Tibial nerve (tissue), 4 donors: ENCODE measurements at regions not wholly inside any gene's neighbourhood (a gene's known extent, or its start where the extent isn't known, plus 50 kb on each side); places are given as distances from the start of the nearest gene placed in this dataset.

Experiments used
- EP300 ChIP-seq, 2 donors: sonication (generic); formaldehyde crosslinking; IDR thresholded peaks; one replicate each; pipeline ENCODE4 v1.6.1; 2017; ENCODE audit warnings: antibody characterized with exemption in 2 of 2, mild to moderate bottlenecking in 1 of 2
- POLR2A ChIP-seq, 2 donors: fragments of 450-650 bp; IDR thresholded peaks; one replicate each; pipeline ENCODE4 v1.6.1; 2017; ENCODE audit warnings: antibody characterized with exemption in 2 of 2, mild to moderate bottlenecking in 2 of 2, moderate library complexity in 2 of 2
- TF ChIP-seq, protein P1 (sequence below), 5 experiments: fragments of 200-600 bp in 3 of 5; fragments of 450-650 bp in 2 of 5; sonication (generic) in 3 of 5; IDR thresholded peaks; one replicate each; pipeline ENCODE4 v1.5.1; 2016 to 2019; ENCODE audit warnings: antibody characterized with exemption in 5 of 5, mild to moderate bottlenecking in 3 of 5, moderate library complexity in 2 of 5

DNA sequence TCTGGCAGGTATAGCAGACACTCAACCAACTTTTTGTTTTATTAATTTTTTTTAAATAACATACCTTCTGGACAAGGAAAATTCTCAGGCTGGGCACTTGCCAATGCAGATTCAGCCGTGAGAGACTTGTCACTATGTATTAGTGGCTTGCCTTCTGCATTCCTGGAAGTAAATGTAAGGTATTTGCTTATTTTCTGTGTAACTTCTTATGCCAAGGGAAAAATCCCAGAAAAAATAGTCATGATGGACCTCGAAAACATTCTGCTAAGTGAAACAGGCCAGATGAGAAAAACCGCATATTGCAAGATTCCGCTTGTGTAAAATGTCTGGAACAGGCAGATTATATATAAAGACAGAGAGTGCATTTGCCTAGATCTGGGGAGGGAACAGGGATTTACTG lies 260.3 kb upstream of the DAPK1 start:
- no peak for TF ChIP-seq POLR2A (IDR thresholded peaks at IDR 0.05)
- TF ChIP-seq, protein P1, sequence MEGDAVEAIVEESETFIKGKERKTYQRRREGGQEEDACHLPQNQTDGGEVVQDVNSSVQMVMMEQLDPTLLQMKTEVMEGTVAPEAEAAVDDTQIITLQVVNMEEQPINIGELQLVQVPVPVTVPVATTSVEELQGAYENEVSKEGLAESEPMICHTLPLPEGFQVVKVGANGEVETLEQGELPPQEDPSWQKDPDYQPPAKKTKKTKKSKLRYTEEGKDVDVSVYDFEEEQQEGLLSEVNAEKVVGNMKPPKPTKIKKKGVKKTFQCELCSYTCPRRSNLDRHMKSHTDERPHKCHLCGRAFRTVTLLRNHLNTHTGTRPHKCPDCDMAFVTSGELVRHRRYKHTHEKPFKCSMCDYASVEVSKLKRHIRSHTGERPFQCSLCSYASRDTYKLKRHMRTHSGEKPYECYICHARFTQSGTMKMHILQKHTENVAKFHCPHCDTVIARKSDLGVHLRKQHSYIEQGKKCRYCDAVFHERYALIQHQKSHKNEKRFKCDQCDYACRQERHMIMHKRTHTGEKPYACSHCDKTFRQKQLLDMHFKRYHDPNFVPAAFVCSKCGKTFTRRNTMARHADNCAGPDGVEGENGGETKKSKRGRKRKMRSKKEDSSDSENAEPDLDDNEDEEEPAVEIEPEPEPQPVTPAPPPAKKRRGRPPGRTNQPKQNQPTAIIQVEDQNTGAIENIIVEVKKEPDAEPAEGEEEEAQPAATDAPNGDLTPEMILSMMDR (IDR thresholded peaks at IDR 0.05), result no peak
- no peak for TF ChIP-seq EP300 (IDR thresholded peaks at IDR 0.05)
